HEK293 (cell line): ENCODE measurements at regions not wholly inside any gene's neighbourhood (a gene's known extent, or its start where the extent isn't known, plus 50 kb on each side); places are given as distances from the start of the nearest gene placed in this dataset.

Experiments used
- CTCF ChIA-PET: fragments of 350-600 bp; formaldehyde crosslinking; extraction: SDS; loops from one replicate; lab custom pipeline; 2021; ENCODE audit warnings: antibody characterized with exemption; lab: Yijun Ruan, JAX
- POLR2A ChIA-PET: fragments of 300-600 bp; formaldehyde crosslinking; extraction: SDS; loops from one replicate; lab custom pipeline; 2020; ENCODE audit warnings: antibody characterized with exemption, inconsistent platforms; lab: Yijun Ruan, JAX
- H3K27ac ChIP-seq: fragments of 200-500 bp; sonication (Bioruptor generic); 2 replicates; pipeline ENCODE4 v1.5.1; 2014; ENCODE audit warnings: low read depth, low read length, control low read depth, inconsistent platforms; ENCODE audit errors: extremely low read depth
- H3K36me3 ChIP-seq, 2 experiments: fragments of 200-500 bp in 1 of 2; sonication (Bioruptor generic) in 1 of 2; 1 replicate in 1 of 2; 2 replicates in 1 of 2; pipeline ENCODE4 v1.5.1; 2014 to 2017; ENCODE audit warnings: inconsistent platforms in 2 of 2, low read length in 2 of 2; ENCODE audit not compliant: control insufficient read depth in 2 of 2, insufficient read depth in 1 of 2
- H3K4me1 ChIP-seq: fragments of 200-500 bp; sonication (Bioruptor generic); 2 replicates; pipeline ENCODE4 v1.5.1; 2014; ENCODE audit warnings: mild to moderate bottlenecking, low read length, inconsistent platforms; ENCODE audit not compliant: control insufficient read depth, insufficient read depth
- H3K4me3 ChIP-seq: 2 replicates; pipeline ENCODE4 v1.5.1; 2011; ENCODE audit warnings: low read depth, mild to moderate bottlenecking, control low read depth, low read length, moderate library complexity
- H3K9me3 ChIP-seq: fragments of 200-500 bp; sonication (Bioruptor generic); 2 replicates; pipeline ENCODE4 v1.5.1; 2014; ENCODE audit warnings: low read depth, low read length, inconsistent platforms; ENCODE audit not compliant: control insufficient read depth, insufficient read depth
- BCL11B ChIP-seq: fragments of 450-650 bp; formaldehyde crosslinking; IDR thresholded peaks from 2 replicates; pipeline ENCODE4 v1.5.1; 2016; ENCODE audit warnings: low read depth, missing biosample characterization, missing genetic modification characterization
- GFI1B ChIP-seq: fragments of 450-650 bp; formaldehyde crosslinking; IDR thresholded peaks from 2 replicates; pipeline ENCODE4 v1.5.1; 2016; ENCODE audit warnings: missing biosample characterization, missing genetic modification characterization
- OVOL3 ChIP-seq: fragments of 450-650 bp; formaldehyde crosslinking; IDR thresholded peaks from 2 replicates; pipeline ENCODE4 v1.5.1; 2016; ENCODE audit warnings: missing biosample characterization, missing genetic modification characterization
- ZBTB48 ChIP-seq: fragments of 450-650 bp; formaldehyde crosslinking; IDR thresholded peaks from 2 replicates; pipeline ENCODE4 v1.5.1; 2016; ENCODE audit warnings: missing biosample characterization, missing genetic modification characterization
- ZBTB7A ChIP-seq: fragments of 450-650 bp; formaldehyde crosslinking; IDR thresholded peaks from 2 replicates; pipeline ENCODE4 v1.5.1; 2016; ENCODE audit warnings: low read depth, missing biosample characterization, missing genetic modification characterization
- ZFHX2 ChIP-seq: fragments of 450-650 bp; formaldehyde crosslinking; conservative IDR thresholded peaks from 2 replicates; pipeline ENCODE4 v1.5.1; 2016; ENCODE audit warnings: missing biosample characterization, missing genetic modification characterization
- ZNF16 ChIP-seq: fragments of 450-650 bp; formaldehyde crosslinking; IDR thresholded peaks from 2 replicates; pipeline ENCODE4 v1.5.1; 2016; ENCODE audit warnings: low read depth, missing biosample characterization, missing genetic modification characterization
- ZNF184 ChIP-seq: fragments of 450-650 bp; IDR thresholded peaks from 2 replicates; pipeline ENCODE4 v1.5.1; 2018; ENCODE audit warnings: missing biosample characterization, mild to moderate bottlenecking, missing genetic modification characterization
- ZNF24 ChIP-seq: fragments of 450-650 bp; formaldehyde crosslinking; IDR thresholded peaks from 2 replicates; pipeline ENCODE4 v1.5.1; 2016; ENCODE audit warnings: missing biosample characterization, missing genetic modification characterization
- ZNF311 ChIP-seq: fragments of 450-650 bp; formaldehyde crosslinking; IDR thresholded peaks from 2 replicates; pipeline ENCODE4 v1.5.1; 2017; ENCODE audit warnings: missing biosample characterization, missing genetic modification characterization, borderline replicate concordance
- ZNF362 ChIP-seq: fragments of 450-650 bp; formaldehyde crosslinking; IDR thresholded peaks from 2 replicates; pipeline ENCODE4 v1.5.1; 2016; ENCODE audit warnings: missing biosample characterization, missing genetic modification characterization
- ZNF416 ChIP-seq: fragments of 450-650 bp; formaldehyde crosslinking; IDR thresholded peaks from 2 replicates; pipeline ENCODE4 v1.5.1; 2016; ENCODE audit warnings: missing biosample characterization, missing genetic modification characterization
- ZNF610 ChIP-seq: fragments of 450-650 bp; formaldehyde crosslinking; IDR thresholded peaks from 2 replicates; pipeline ENCODE4 v1.5.1; 2016; ENCODE audit warnings: missing biosample characterization, missing genetic modification characterization, borderline replicate concordance
- ZNF658 ChIP-seq: fragments of 450-650 bp; formaldehyde crosslinking; IDR thresholded peaks from 2 replicates; pipeline ENCODE4; 2016; ENCODE audit warnings: missing biosample characterization, missing genetic modification characterization
- TF ChIP-seq, protein P1 (sequence below): fragments of 450-650 bp; formaldehyde crosslinking; IDR thresholded peaks from 2 replicates; pipeline ENCODE4 v1.5.1; 2016; ENCODE audit warnings: missing biosample characterization, missing genetic modification characterization, borderline replicate concordance

DNA sequence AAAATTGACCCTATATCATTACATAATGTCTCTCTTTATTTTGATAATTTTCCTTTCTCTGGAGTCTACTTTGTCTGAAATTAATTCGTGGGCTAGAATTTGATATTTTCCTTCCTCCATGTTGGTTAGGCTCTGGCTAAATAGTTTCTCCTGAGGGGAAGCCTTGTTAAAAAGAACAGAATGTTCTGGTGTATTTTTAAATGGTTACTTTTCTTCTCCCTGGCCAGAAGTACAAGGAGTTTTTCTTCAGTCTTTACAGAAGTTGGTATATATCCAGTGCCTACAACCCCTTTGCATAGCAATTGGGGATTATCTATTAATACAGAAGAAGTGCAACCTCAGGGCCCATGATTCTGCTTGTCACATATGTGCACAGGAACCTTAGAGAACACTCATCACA is 185.6 kb upstream of the RAB4A start:
- no peaks in the 10 kb centered on the region for H3K4me1 ChIP-seq
- H3K27ac ChIP-seq, result no peak overlapping the region
- no peak overlapping the region for H3K4me3 ChIP-seq
- TF ChIP-seq ZNF610 (tag by site-specific recombination) (no peak), ZNF658 (tag by site-specific recombination) (no peak), BCL11B (no peak)
- no peaks in the 10 kb centered on the region for H3K9me3 ChIP-seq
- ChIA-PET CTCF (no interaction called here), POLR2A (no interaction called here)
- no peaks in the 10 kb centered on the region for H3K36me3 ChIP-seq

- CTCF ChIA-PET, result no interaction called here
- Histone ChIP-seq H3K36me3 (no peaks in the 10 kb centered on the region), H3K4me1 (no peaks in the 10 kb centered on the region), H3K9me3 (no peaks in the 10 kb centered on the region), H3K4me3 (no peak overlapping the region), H3K27ac (no peak overlapping the region)
- no peak for TF ChIP-seq ZNF416 (tag by site-specific recombination)
- no peak for TF ChIP-seq ZNF362 (tag by site-specific recombination)
- TF ChIP-seq GFI1B, result no peak
- TF ChIP-seq ZFHX2 (tag by site-specific recombination), result no peak
- POLR2A ChIA-PET, result no interaction called here
These were observed 184.8 kb upstream of the RAB4A start for GRCh38 chr1:229086091-229086490.

DNA sequence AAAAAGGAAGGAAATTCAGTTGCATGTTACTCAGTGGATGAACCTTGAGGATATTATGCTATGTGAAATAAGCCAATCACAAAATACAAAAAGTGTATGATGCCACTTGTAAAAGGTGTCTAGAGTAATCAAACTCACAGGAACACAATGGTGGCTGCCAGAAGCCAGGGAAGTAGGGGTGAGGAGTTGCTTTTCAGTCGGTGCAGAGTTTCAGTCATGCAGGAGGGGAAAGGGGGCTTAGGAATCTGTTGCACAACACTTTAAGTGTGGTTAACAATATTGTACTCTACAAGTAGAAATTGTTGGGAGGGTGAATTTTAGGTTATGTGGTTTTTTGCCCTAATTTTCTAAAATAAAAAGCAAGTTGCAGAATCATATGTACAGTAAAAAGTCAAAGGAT is 184.2 kb upstream of the RAB4A start:
- H3K27ac ChIP-seq, result no peak overlapping the region
- no peaks in the 10 kb centered on the region for H3K4me1 ChIP-seq
- TF ChIP-seq ZNF184 (tag by site-specific recombination) (no peak), ZNF24 (no peak), ZBTB7A (tag by site-specific recombination) (no peak), ZNF311 (tag by site-specific recombination) (no peak), ZBTB48 (tag by site-specific recombination) (no peak), OVOL3 (tag by site-specific recombination) (no peak), ZNF16 (tag by site-specific recombination) (no peak)
- TF ChIP-seq, protein P1, sequence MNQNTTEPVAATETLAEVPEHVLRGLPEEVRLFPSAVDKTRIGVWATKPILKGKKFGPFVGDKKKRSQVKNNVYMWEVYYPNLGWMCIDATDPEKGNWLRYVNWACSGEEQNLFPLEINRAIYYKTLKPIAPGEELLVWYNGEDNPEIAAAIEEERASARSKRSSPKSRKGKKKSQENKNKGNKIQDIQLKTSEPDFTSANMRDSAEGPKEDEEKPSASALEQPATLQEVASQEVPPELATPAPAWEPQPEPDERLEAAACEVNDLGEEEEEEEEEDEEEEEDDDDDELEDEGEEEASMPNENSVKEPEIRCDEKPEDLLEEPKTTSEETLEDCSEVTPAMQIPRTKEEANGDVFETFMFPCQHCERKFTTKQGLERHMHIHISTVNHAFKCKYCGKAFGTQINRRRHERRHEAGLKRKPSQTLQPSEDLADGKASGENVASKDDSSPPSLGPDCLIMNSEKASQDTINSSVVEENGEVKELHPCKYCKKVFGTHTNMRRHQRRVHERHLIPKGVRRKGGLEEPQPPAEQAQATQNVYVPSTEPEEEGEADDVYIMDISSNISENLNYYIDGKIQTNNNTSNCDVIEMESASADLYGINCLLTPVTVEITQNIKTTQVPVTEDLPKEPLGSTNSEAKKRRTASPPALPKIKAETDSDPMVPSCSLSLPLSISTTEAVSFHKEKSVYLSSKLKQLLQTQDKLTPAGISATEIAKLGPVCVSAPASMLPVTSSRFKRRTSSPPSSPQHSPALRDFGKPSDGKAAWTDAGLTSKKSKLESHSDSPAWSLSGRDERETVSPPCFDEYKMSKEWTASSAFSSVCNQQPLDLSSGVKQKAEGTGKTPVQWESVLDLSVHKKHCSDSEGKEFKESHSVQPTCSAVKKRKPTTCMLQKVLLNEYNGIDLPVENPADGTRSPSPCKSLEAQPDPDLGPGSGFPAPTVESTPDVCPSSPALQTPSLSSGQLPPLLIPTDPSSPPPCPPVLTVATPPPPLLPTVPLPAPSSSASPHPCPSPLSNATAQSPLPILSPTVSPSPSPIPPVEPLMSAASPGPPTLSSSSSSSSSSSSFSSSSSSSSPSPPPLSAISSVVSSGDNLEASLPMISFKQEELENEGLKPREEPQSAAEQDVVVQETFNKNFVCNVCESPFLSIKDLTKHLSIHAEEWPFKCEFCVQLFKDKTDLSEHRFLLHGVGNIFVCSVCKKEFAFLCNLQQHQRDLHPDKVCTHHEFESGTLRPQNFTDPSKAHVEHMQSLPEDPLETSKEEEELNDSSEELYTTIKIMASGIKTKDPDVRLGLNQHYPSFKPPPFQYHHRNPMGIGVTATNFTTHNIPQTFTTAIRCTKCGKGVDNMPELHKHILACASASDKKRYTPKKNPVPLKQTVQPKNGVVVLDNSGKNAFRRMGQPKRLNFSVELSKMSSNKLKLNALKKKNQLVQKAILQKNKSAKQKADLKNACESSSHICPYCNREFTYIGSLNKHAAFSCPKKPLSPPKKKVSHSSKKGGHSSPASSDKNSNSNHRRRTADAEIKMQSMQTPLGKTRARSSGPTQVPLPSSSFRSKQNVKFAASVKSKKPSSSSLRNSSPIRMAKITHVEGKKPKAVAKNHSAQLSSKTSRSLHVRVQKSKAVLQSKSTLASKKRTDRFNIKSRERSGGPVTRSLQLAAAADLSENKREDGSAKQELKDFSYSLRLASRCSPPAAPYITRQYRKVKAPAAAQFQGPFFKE (tag by site-specific recombination), result no peak
- ChIA-PET POLR2A (no interaction called here), CTCF (no interaction called here)
- no peak overlapping the region for H3K4me3 ChIP-seq
- H3K9me3 ChIP-seq, result no peaks in the 10 kb centered on the region
- no peaks in the 10 kb centered on the region for H3K36me3 ChIP-seq
